ENCODE measurements at regions not wholly inside any gene's neighbourhood (a gene's known extent, or its start where the extent isn't known, plus 50 kb on each side); places are given as distances from the start of the nearest gene placed in this dataset.

GRCh38 chr2:524442-524841 lies 152.8 kb downstream of the TMEM18 start:
- Histone ChIP-seq H4K8ac (ENCODE audit: low read depth, low read length) (no peak overlapping the region), H2AFZ (ENCODE audit: low read length) (no peak overlapping the region), H4K91ac (ENCODE audit: low read depth, low read length, poor library complexity) (no peak overlapping the region), H3K14ac (ENCODE audit: low read length) (no peak overlapping the region), H3K9ac (ENCODE audit: low read depth, low read length, poor library complexity) (no peak overlapping the region), H2BK5ac (ENCODE audit: low read length) (no peak overlapping the region), H3K36me3 (replicated peaks in 1 of 2; ENCODE audit: control insufficient read depth in 2 of 2, insufficient read depth in 2 of 2, low read length in 2 of 2) (no peaks in the 10 kb centered on the region), H3K4me3 (ENCODE audit: low read length in 2 of 2) (no peak overlapping the region), H2AK5ac (ENCODE audit: low read depth, low read length) (no peak overlapping the region), H3K27ac (replicated peaks; ENCODE audit: low read length) (no peak overlapping the region), H3K27me3 (ENCODE audit: control insufficient read depth in 3 of 3, insufficient read depth in 3 of 3, low read depth in 1 of 3, low read length in 3 of 3) (peaks cover 0 to 10% (median 0%) of the 10 kb centered on the region in 3 experiments), H3K4ac (ENCODE audit: low read length) (no peak overlapping the region), H2BK120ac (ENCODE audit: low read depth, low read length) (no peak overlapping the region), H3K4me1 (ENCODE audit: control insufficient read depth in 2 of 2, insufficient read depth in 1 of 2, low read depth in 1 of 2, low read length in 2 of 2) (peaks cover 10 to 11% of the 10 kb centered on the region in 2 donors), H3K23ac (ENCODE audit: low read depth, low read length, poor library complexity) (no peak overlapping the region), H2BK15ac (ENCODE audit: low read length) (no peak overlapping the region), H3K4me2 (ENCODE audit: insufficient read depth, low read length, poor library complexity, severe bottlenecking) (no peak overlapping the region), H2BK12ac (ENCODE audit: low read length) (no peak overlapping the region), H3K9me3 (replicated peaks in 1 of 2; ENCODE audit: control insufficient read depth in 2 of 2, insufficient read depth in 1 of 2, low read depth in 1 of 2, low read length in 2 of 2) (peaks cover 4 to 7% of the 10 kb centered on the region in 2 donors), H3K79me1 (ENCODE audit: low read depth, low read length) (no peaks in the 10 kb centered on the region), H3K18ac (ENCODE audit: low read length) (no peak overlapping the region)
- no peak for DNase-seq (ENCODE audit: low spot score)
- no CpG with 5 or more reads among the region's 3 CpGs for WGBS, 2 donors (ENCODE audit: extremely low coverage in 2 of 2, insufficient read length in 2 of 2, insufficient replicate concordance in 1 of 2)

GRCh38 chr2:523698-524270 lies 153.4 kb downstream of the TMEM18 start:
- H3K9me3 ChIP-seq (replicated peaks in 1 of 2; ENCODE audit: control insufficient read depth in 2 of 2, insufficient read depth in 1 of 2, low read depth in 1 of 2, low read length in 2 of 2), result peaks cover 4 to 7% of the 10 kb centered on the region in 2 donors
- H2BK5ac ChIP-seq (ENCODE audit: low read length), result no peak overlapping the region
- no peak overlapping the region for H2BK12ac ChIP-seq (ENCODE audit: low read length)

DNA sequence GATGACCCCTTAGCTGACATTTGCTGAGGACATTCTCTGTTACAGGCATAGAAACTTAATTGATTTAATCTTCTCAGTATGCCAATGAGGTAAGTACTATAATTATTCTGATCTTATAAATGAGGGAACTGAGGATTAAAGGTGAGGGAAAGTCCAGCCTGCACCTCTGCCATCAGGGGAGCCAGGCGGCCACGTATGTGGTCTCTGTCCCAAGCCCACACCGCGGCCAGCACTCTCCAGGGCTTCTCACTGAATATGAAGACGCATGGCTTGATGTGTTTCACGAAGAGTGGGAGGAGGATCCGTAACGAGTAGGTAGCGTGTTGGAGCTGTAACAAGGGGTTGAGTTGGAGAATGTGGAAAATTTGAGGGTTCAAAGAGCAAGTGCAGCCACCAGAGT lies 154.4 kb downstream of the TMEM18 start:
- H3K4me2 ChIP-seq (ENCODE audit: insufficient read depth, low read length, poor library complexity, severe bottlenecking), result no peak overlapping the region
- no peak overlapping the region for H3K4ac ChIP-seq (ENCODE audit: low read length)
- peaks cover 4 to 7% of the 10 kb centered on the region in 2 donors for H3K9me3 ChIP-seq (replicated peaks in 1 of 2; ENCODE audit: control insufficient read depth in 2 of 2, insufficient read depth in 1 of 2, low read depth in 1 of 2, low read length in 2 of 2)
- H3K23ac ChIP-seq (ENCODE audit: low read depth, low read length, poor library complexity), result no peak overlapping the region
- no peak overlapping the region for H2BK15ac ChIP-seq (ENCODE audit: low read length)
- 100% methylated on average over 3 of the region's 9 CpGs; no CpG with 5 or more reads in 1 of the 2 donors for WGBS, 2 donors (ENCODE audit: extremely low coverage in 2 of 2, insufficient read length in 2 of 2, insufficient replicate concordance in 1 of 2)
- H3K14ac ChIP-seq (ENCODE audit: low read length), result no peak overlapping the region
- H4K91ac ChIP-seq (ENCODE audit: low read depth, low read length, poor library complexity), result no peak overlapping the region
- no peak overlapping the region for H2AK5ac ChIP-seq (ENCODE audit: low read depth, low read length)
- no peak overlapping the region for H4K8ac ChIP-seq (ENCODE audit: low read depth, low read length)
- H2BK5ac ChIP-seq (ENCODE audit: low read length), result no peak overlapping the region
- no peak overlapping the region for H2BK120ac ChIP-seq (ENCODE audit: low read depth, low read length)
- H3K27me3 ChIP-seq (ENCODE audit: control insufficient read depth in 3 of 3, insufficient read depth in 3 of 3, low read depth in 1 of 3, low read length in 3 of 3), result peaks cover 0 to 10% (median 0%) of the 10 kb centered on the region in 3 experiments
- no peaks in the 10 kb centered on the region for H3K79me1 ChIP-seq (ENCODE audit: low read depth, low read length)
- no peak overlapping the region for H3K9ac ChIP-seq (ENCODE audit: low read depth, low read length, poor library complexity)
- no peak for DNase-seq (ENCODE audit: low spot score)
- H3K18ac ChIP-seq (ENCODE audit: low read length), result no peak overlapping the region
- H3K27ac ChIP-seq (replicated peaks; ENCODE audit: low read length), result no peak overlapping the region
- H2AFZ ChIP-seq (ENCODE audit: low read length), result no peak overlapping the region
- peaks cover 7 to 10% of the 10 kb centered on the region in 2 donors for H3K4me1 ChIP-seq (ENCODE audit: control insufficient read depth in 2 of 2, insufficient read depth in 1 of 2, low read depth in 1 of 2, low read length in 2 of 2)
- H3K4me3 ChIP-seq (ENCODE audit: low read length in 2 of 2), result no peak overlapping the region
- H2BK12ac ChIP-seq (ENCODE audit: low read length), result no peak overlapping the region
- no peaks in the 10 kb centered on the region for H3K36me3 ChIP-seq (replicated peaks in 1 of 2; ENCODE audit: control insufficient read depth in 2 of 2, insufficient read depth in 2 of 2, low read length in 2 of 2)

More at GRCh38 chr2:523698-524270, 153.4 kb downstream of the TMEM18 start:
- Histone ChIP-seq H3K27ac (replicated peaks; ENCODE audit: low read length) (no peak overlapping the region), H3K27me3 (ENCODE audit: control insufficient read depth in 3 of 3, insufficient read depth in 3 of 3, low read depth in 1 of 3, low read length in 3 of 3) (peaks cover 0 to 10% (median 0%) of the 10 kb centered on the region in 3 experiments), H3K4me3 (ENCODE audit: low read length in 2 of 2) (peak overlapping the region in 1 of 2 donors; percentile 20), H3K9ac (ENCODE audit: low read depth, low read length, poor library complexity) (no peak overlapping the region), H3K14ac (ENCODE audit: low read length) (no peak overlapping the region), H2BK15ac (ENCODE audit: low read length) (no peak overlapping the region), H3K18ac (ENCODE audit: low read length) (no peak overlapping the region), H3K4me1 (ENCODE audit: control insufficient read depth in 2 of 2, insufficient read depth in 1 of 2, low read depth in 1 of 2, low read length in 2 of 2) (peaks cover 7 to 10% of the 10 kb centered on the region in 2 donors), H4K8ac (ENCODE audit: low read depth, low read length) (no peak overlapping the region), H2AFZ (ENCODE audit: low read length) (no peak overlapping the region), H3K23ac (ENCODE audit: low read depth, low read length, poor library complexity) (no peak overlapping the region), H3K79me1 (ENCODE audit: low read depth, low read length) (no peaks in the 10 kb centered on the region), H3K36me3 (replicated peaks in 1 of 2; ENCODE audit: control insufficient read depth in 2 of 2, insufficient read depth in 2 of 2, low read length in 2 of 2) (no peaks in the 10 kb centered on the region), H2AK5ac (ENCODE audit: low read depth, low read length) (peak overlapping the region; percentile 22), H3K4me2 (ENCODE audit: insufficient read depth, low read length, poor library complexity, severe bottlenecking) (no peak overlapping the region), H3K4ac (ENCODE audit: low read length) (no peak overlapping the region), H4K91ac (ENCODE audit: low read depth, low read length, poor library complexity) (no peak overlapping the region), H2BK120ac (ENCODE audit: low read depth, low read length) (no peak overlapping the region)
- no peak for DNase-seq (ENCODE audit: low spot score)
- no CpG with 5 or more reads among the region's 12 CpGs for WGBS, 2 donors (ENCODE audit: extremely low coverage in 2 of 2, insufficient read length in 2 of 2, insufficient replicate concordance in 1 of 2)

- no peak overlapping the region for H3K4me3 ChIP-seq (ENCODE audit: low read length in 2 of 2)
- H4K91ac ChIP-seq (ENCODE audit: low read depth, low read length, poor library complexity), result no peak overlapping the region
- H3K9me3 ChIP-seq (replicated peaks in 1 of 2; ENCODE audit: control insufficient read depth in 2 of 2, insufficient read depth in 1 of 2, low read depth in 1 of 2, low read length in 2 of 2), result peaks cover 1 to 7% of the 10 kb centered on the region in 2 donors
- no peak overlapping the region for H2AFZ ChIP-seq (ENCODE audit: low read length)
- no peak overlapping the region for H3K4me2 ChIP-seq (ENCODE audit: insufficient read depth, low read length, poor library complexity, severe bottlenecking)
- H3K18ac ChIP-seq (ENCODE audit: low read length), result peak overlapping the region; percentile 52
- H3K9ac ChIP-seq (ENCODE audit: low read depth, low read length, poor library complexity), result peak overlapping the region; percentile 22
- no peaks in the 10 kb centered on the region for H3K36me3 ChIP-seq (replicated peaks in 1 of 2; ENCODE audit: control insufficient read depth in 2 of 2, insufficient read depth in 2 of 2, low read length in 2 of 2)
- H3K27me3 ChIP-seq (ENCODE audit: control insufficient read depth in 3 of 3, insufficient read depth in 3 of 3, low read depth in 1 of 3, low read length in 3 of 3), result peaks cover 0 to 7% (median 0%) of the 10 kb centered on the region in 3 experiments
- no peak overlapping the region for H3K14ac ChIP-seq (ENCODE audit: low read length)
- peaks cover 1 to 3% of the 10 kb centered on the region in 2 donors for H3K4me1 ChIP-seq (ENCODE audit: control insufficient read depth in 2 of 2, insufficient read depth in 1 of 2, low read depth in 1 of 2, low read length in 2 of 2)
- H2AK5ac ChIP-seq (ENCODE audit: low read depth, low read length), result peak overlapping the region; percentile 13
- no peaks in the 10 kb centered on the region for H3K79me1 ChIP-seq (ENCODE audit: low read depth, low read length)
- no CpG with 5 or more reads among the region's 31 CpGs for WGBS, 2 donors (ENCODE audit: extremely low coverage in 2 of 2, insufficient read length in 2 of 2, insufficient replicate concordance in 1 of 2)
- H2BK120ac ChIP-seq (ENCODE audit: low read depth, low read length), result no peak overlapping the region
- no peak for DNase-seq (ENCODE audit: low spot score)
- H3K4ac ChIP-seq (ENCODE audit: low read length), result no peak overlapping the region
- no peak overlapping the region for H4K8ac ChIP-seq (ENCODE audit: low read depth, low read length)
- H3K23ac ChIP-seq (ENCODE audit: low read depth, low read length, poor library complexity), result no peak overlapping the region
- H2BK5ac ChIP-seq (ENCODE audit: low read length), result peak overlapping the region; percentile 14
- H2BK15ac ChIP-seq (ENCODE audit: low read length), result no peak overlapping the region
- no peak overlapping the region for H2BK12ac ChIP-seq (ENCODE audit: low read length)
- no peak overlapping the region for H3K27ac ChIP-seq (replicated peaks; ENCODE audit: low read length)
Observed at GRCh38 chr2:521853-522530, 155.2 kb downstream of the TMEM18 start.

Measured in neuronal stem cell (in vitro differentiated cells).